ENCODE measurements at regions not wholly inside any gene's neighbourhood (a gene's known extent, or its start where the extent isn't known, plus 50 kb on each side); places are given as distances from the start of the nearest gene placed in this dataset.
"Not testable (repeated sequence)": the region's sequence is repeated elsewhere in the genome, so short reads cannot be mapped to it uniquely, and the experiment has no call there.

DNA sequence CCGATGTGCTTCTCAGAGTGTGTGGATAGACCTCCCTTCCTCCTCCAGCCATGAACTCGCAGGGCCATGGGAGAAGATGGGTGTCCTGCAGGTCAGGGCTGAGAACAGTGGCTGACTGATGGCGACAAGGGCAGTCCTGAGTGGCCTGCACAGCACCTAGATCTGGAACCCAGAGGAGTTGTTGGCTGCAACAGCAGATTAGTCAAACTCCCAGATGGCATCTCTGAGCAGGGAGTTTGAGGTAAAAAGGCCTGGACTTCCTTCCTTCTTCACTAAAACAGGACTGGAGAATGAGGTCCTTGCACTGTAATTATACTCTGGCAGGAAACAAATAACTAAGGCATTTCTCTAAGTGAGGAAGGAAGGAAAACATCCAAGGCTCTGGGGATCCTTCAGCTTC is 160.8 kb downstream of the MYCN start:
- Mint-ChIP-seq H3K9me3 (ENCODE audit: low read depth, unreplicated experiment) (no peaks in the 10 kb centered on the region), H3K4me1 (ENCODE audit: low read depth, unreplicated experiment) (peaks cover 9% of the 10 kb centered on the region), H3K4me3 (ENCODE audit: low read depth, unreplicated experiment) (no peak overlapping the region), H3K36me3 (ENCODE audit: insufficient read depth, unreplicated experiment) (no peaks in the 10 kb centered on the region), H3K27ac (ENCODE audit: unreplicated experiment) (no peak overlapping the region), H3K27me3 (ENCODE audit: unreplicated experiment) (no peaks in the 10 kb centered on the region)
- BruUV-seq (replicated peaks), result no TSS peak
- CTCF ChIA-PET, result no interaction called here
- TF ChIP-seq CTCF (IDR thresholded peaks at IDR 0.05; ENCODE audit: unreplicated experiment), result no peak
- DNase-seq, result no peak
- intact Hi-C loops (cut with micrococcal nuclease; ENCODE audit: unreplicated experiment), result loop anchor here (5.0 kb wide), 1 partner anchor 159 kb away; the partner anchor contains the start of gene MYCN

DNA sequence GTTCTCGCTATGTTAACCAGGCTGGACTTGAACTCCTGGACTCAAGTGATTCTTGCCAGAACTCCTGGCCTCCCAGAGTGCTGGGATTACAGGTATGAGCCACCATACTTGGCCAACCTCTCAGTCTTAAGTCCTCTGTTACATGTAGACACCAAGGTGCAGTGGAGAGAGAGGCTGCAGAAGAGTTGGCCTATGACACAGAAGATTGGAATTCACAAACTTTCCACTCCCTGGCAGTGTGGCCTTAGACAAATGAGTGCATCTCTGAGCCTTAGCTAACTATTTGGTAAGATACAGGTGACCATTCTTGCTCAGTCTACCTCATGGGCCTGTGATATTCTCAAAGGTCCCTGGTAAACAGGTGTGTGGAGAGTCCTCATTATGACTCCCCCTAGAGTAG is 159.7 kb downstream of the MYCN start:
- CTCF ChIA-PET, result interaction anchor here (0.5 kb wide), 1 partner anchor 51 kb away, joined by 4 read pairs; no protein-coding TSS in a partner anchor
- Mint-ChIP-seq H3K4me1 (ENCODE audit: low read depth, unreplicated experiment) (peaks cover 9% of the 10 kb centered on the region), H3K36me3 (ENCODE audit: insufficient read depth, unreplicated experiment) (no peaks in the 10 kb centered on the region), H3K4me3 (ENCODE audit: low read depth, unreplicated experiment) (no peak overlapping the region), H3K27me3 (ENCODE audit: unreplicated experiment) (no peaks in the 10 kb centered on the region), H3K9me3 (ENCODE audit: low read depth, unreplicated experiment) (no peaks in the 10 kb centered on the region), H3K27ac (ENCODE audit: unreplicated experiment) (no peak overlapping the region)
- BruUV-seq (replicated peaks), result no TSS peak
- DNase-seq, result peak; percentile 8
- no peak for TF ChIP-seq CTCF (IDR thresholded peaks at IDR 0.05; ENCODE audit: unreplicated experiment)
- intact Hi-C loops (cut with micrococcal nuclease; ENCODE audit: unreplicated experiment), result loop anchor here (5.0 kb wide), 1 partner anchor 158 kb away; the partner anchor contains the start of gene MYCN

GRCh38 chr2:16099326-16099725 is 159.0 kb downstream of the MYCN start:
- intact Hi-C loops (cut with micrococcal nuclease; ENCODE audit: unreplicated experiment), result no loop called here
- CTCF ChIA-PET, result no interaction called here
- Mint-ChIP-seq H3K36me3 (ENCODE audit: insufficient read depth, unreplicated experiment) (no peaks in the 10 kb centered on the region), H3K4me1 (ENCODE audit: low read depth, unreplicated experiment) (peaks cover 7% of the 10 kb centered on the region), H3K27ac (ENCODE audit: unreplicated experiment) (no peak overlapping the region), H3K27me3 (ENCODE audit: unreplicated experiment) (no peaks in the 10 kb centered on the region), H3K4me3 (ENCODE audit: low read depth, unreplicated experiment) (no peak overlapping the region), H3K9me3 (ENCODE audit: low read depth, unreplicated experiment) (no peaks in the 10 kb centered on the region)
- no peak for DNase-seq
- no peak for TF ChIP-seq CTCF (IDR thresholded peaks at IDR 0.05; ENCODE audit: unreplicated experiment)
- no TSS peak for BruUV-seq (replicated peaks)

DNA sequence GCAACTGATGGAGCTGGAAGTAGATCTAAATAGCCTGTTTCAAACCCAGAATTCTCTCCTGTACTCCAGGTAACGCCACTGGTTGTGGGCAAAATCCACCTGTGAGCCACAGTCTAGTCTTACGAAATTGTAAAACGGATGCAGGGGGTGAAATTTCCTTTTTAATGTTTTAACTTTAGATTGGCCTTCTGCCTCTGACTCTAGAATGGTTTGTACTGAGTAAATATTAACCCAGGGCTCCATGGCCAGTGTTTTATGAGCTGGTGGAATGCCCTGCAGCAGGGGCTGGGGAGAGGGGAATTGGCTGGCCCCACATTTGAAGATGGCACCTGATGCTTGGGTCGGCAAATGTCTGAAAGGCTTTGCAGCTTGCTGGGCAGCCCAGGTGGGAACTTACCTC is 156.6 kb downstream of the MYCN start:
- CTCF ChIA-PET, result interaction anchor here (0.5 to 0.6 kb wide), 2 partner anchors 123 to 132 kb away, joined by 3 to 5 read pairs; no protein-coding TSS in a partner anchor
- intact Hi-C loops (cut with micrococcal nuclease; ENCODE audit: unreplicated experiment), result no loop called here
- no peak for DNase-seq

DNA sequence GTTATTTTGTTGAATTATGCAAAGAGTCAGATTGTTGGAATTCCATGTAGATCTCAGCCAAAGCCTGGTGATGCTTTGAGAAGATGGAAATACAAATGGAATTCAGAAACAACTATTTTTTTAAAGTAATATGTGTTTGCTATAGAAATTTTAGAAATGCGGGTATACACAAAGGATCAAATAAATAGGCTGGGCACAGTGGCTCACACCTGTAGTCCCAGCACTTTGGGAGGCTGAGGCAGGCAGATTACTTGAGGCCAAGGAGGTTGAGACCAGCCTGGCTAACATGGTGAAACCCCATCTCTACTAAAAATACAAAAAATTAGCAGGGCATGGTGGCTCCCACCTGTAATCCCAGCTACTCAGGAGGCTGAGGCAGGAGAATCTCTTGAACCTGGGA is 155.1 kb downstream of the MYCN start:
- CTCF ChIA-PET; intact Hi-C loops (cut with micrococcal nuclease; ENCODE audit: unreplicated experiment); H3K4me1 Mint-ChIP-seq (ENCODE audit: low read depth, unreplicated experiment): not testable (repeated sequence)

More for the DNA sequence above, 156.6 kb downstream of the MYCN start:
- no peak for TF ChIP-seq CTCF (IDR thresholded peaks at IDR 0.05; ENCODE audit: unreplicated experiment)
- no TSS peak for BruUV-seq (replicated peaks)
- Mint-ChIP-seq H3K36me3 (ENCODE audit: insufficient read depth, unreplicated experiment) (no peaks in the 10 kb centered on the region), H3K4me3 (ENCODE audit: low read depth, unreplicated experiment) (no peak overlapping the region), H3K9me3 (ENCODE audit: low read depth, unreplicated experiment) (no peaks in the 10 kb centered on the region), H3K27me3 (ENCODE audit: unreplicated experiment) (no peaks in the 10 kb centered on the region), H3K4me1 (ENCODE audit: low read depth, unreplicated experiment) (peaks cover 7% of the 10 kb centered on the region), H3K27ac (ENCODE audit: unreplicated experiment) (no peak overlapping the region)

More for the DNA sequence above, 155.1 kb downstream of the MYCN start:
- BruUV-seq (replicated peaks); H3K4me3 Mint-ChIP-seq (ENCODE audit: low read depth, unreplicated experiment); H3K27me3 Mint-ChIP-seq (ENCODE audit: unreplicated experiment); DNase-seq; H3K9me3 Mint-ChIP-seq (ENCODE audit: low read depth, unreplicated experiment); H3K36me3 Mint-ChIP-seq (ENCODE audit: insufficient read depth, unreplicated experiment); H3K27ac Mint-ChIP-seq (ENCODE audit: unreplicated experiment): not testable (repeated sequence)

Data from Calu3 (cell line).